CD4-positive, alpha-beta T cell (primary cell): ENCODE measurements at regions not wholly inside any gene's neighbourhood (a gene's known extent, or its start where the extent isn't known, plus 50 kb on each side); places are given as distances from the start of the nearest gene placed in this dataset. TPM values are rescaled to one million over a fixed set of nuclear protein-coding genes. Genes with fewer than 3 reads are reported as not detected.

Source experiments
- ATAC-seq: fragments of 200-7000 bp; cut with Tn5 transposase; one replicate; pipeline ENCODE4 v1.10.0; 2022; ENCODE audit warnings: mild to moderate bottlenecking; ENCODE audit not compliant: poor library complexity
- CTCF ChIA-PET: fragments of 350-600 bp; sonication (Branson Sonifier 250); formaldehyde crosslinking; loops from one replicate; lab custom pipeline; 2021; ENCODE audit warnings: antibody characterized with exemption, inconsistent platforms; lab: Charles Lee
- POLR2A ChIA-PET: fragments of 350-600 bp; sonication (Branson Sonifier 250); formaldehyde crosslinking; loops from one replicate; lab custom pipeline; 2021; ENCODE audit warnings: antibody characterized with exemption, inconsistent platforms; lab: Charles Lee
- DNase-seq, 14 experiments: peaks; one replicate each; pipeline ENCODE4 v3.0.0-alpha.2; 2013 to 2020; ENCODE audit warnings: mixed read lengths in 2 of 14
- H3K27ac ChIP-seq, 2 donors: one replicate each; pipeline versions ENCODE4 v1.5.1 to v1.7.0; 2013; ENCODE audit warnings: low read length in 2 of 2, low read depth in 1 of 2, mild to moderate bottlenecking in 1 of 2
- H3K27me3 ChIP-seq, 2 experiments: 1 replicate in 1 of 2; 2 replicates in 1 of 2; pipeline versions ENCODE4 v1.6.1 to v1.7.0; 2013; ENCODE audit warnings: low read length in 2 of 2, control low read depth in 1 of 2, mild to moderate bottlenecking in 1 of 2, moderate library complexity in 1 of 2; ENCODE audit not compliant: insufficient read depth in 2 of 2, control insufficient read depth in 1 of 2
- H3K36me3 ChIP-seq: one replicate; pipeline ENCODE4 v1.6.1; 2013; ENCODE audit warnings: low read length, control low read depth; ENCODE audit not compliant: insufficient read depth
- H3K4me1 ChIP-seq: one replicate; pipeline ENCODE4 v1.6.1; 2013; ENCODE audit warnings: low read length, control low read depth; ENCODE audit not compliant: insufficient read depth
- H3K4me3 ChIP-seq: one replicate; pipeline ENCODE4 v1.5.1; 2013; ENCODE audit warnings: mild to moderate bottlenecking, low read length, moderate library complexity
- H3K9me3 ChIP-seq, 2 experiments: 1 replicate in 1 of 2; 2 replicates in 1 of 2; pipeline versions ENCODE4 v1.6.1 to v1.7.0; 2013; ENCODE audit warnings: low read length in 2 of 2, mild to moderate bottlenecking in 2 of 2, control low read depth in 1 of 2, moderate library complexity in 1 of 2; ENCODE audit not compliant: control insufficient read depth in 1 of 2, insufficient read depth in 1 of 2
- H3K27ac Mint-ChIP-seq: one replicate; pipeline ENCODE4 v1.8.0; 2020; ENCODE audit warnings: mixed read lengths
- H3K27me3 Mint-ChIP-seq: one replicate; pipeline ENCODE4 v1.8.0; 2021; ENCODE audit warnings: mixed read lengths
- H3K36me3 Mint-ChIP-seq: one replicate; pipeline ENCODE4 v1.8.0; 2021; ENCODE audit warnings: low read depth, mixed read lengths
- H3K4me1 Mint-ChIP-seq: one replicate; pipeline ENCODE4 v1.8.0; 2021; ENCODE audit warnings: low read depth, mixed read lengths
- H3K4me3 Mint-ChIP-seq: one replicate; pipeline ENCODE4 v1.8.0; 2020; ENCODE audit warnings: mild to moderate bottlenecking, mixed read lengths
- H3K9me3 Mint-ChIP-seq: one replicate; pipeline ENCODE4 v1.8.0; 2020; ENCODE audit warnings: mixed read lengths
- intact Hi-C, 2 experiments: fragments of 100-400 bp; cut with DNase I in 1 of 2; cut with micrococcal nuclease in 1 of 2; formaldehyde crosslinking; loops; one replicate each; pipeline versions ENCODE4 v1.15.1 to v1.9.0; 2023 to 2025; cut with DNase I, micrococcal nuclease
- microRNA-seq: library from miRNA; unstranded; fragments of <30 nt; microRNA quantifications from one replicate; pipeline ENCODE4 v1.2.0, GENCODE V29; 2021; ENCODE audit warnings: borderline microRNAs expressed, borderline replicate concordance
- TF ChIP-seq, protein P1 (sequence below): fragments of 200-600 bp; IDR thresholded peaks from one replicate; pipeline ENCODE4 v1.8.0; 2022; ENCODE audit warnings: antibody characterized with exemption, mild to moderate bottlenecking

DNA sequence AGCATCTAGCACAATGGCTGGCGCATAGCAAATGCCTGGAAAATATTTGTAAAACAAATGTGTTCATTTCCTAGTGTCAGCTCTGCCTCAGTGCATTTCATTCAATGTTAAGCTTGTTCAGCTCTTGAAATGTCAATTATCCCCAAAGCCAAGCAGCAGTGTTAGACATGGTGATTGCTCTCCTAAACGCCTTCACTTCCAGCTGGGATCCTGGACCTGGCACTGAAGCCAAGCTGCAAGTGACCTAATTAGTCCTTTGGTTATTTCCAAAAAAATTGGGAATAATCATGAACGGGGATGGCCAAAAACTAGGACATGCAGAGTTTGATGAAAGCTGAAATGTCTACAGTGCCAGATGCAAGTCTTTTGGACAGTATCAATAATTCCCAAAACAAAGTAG is 54.9 kb upstream of the MDGA2 start:
- H3K27ac Mint-ChIP-seq: no peak overlapping the region
- no peaks in the 10 kb centered on the region for H3K9me3 ChIP-seq
- TF ChIP-seq, protein P1, sequence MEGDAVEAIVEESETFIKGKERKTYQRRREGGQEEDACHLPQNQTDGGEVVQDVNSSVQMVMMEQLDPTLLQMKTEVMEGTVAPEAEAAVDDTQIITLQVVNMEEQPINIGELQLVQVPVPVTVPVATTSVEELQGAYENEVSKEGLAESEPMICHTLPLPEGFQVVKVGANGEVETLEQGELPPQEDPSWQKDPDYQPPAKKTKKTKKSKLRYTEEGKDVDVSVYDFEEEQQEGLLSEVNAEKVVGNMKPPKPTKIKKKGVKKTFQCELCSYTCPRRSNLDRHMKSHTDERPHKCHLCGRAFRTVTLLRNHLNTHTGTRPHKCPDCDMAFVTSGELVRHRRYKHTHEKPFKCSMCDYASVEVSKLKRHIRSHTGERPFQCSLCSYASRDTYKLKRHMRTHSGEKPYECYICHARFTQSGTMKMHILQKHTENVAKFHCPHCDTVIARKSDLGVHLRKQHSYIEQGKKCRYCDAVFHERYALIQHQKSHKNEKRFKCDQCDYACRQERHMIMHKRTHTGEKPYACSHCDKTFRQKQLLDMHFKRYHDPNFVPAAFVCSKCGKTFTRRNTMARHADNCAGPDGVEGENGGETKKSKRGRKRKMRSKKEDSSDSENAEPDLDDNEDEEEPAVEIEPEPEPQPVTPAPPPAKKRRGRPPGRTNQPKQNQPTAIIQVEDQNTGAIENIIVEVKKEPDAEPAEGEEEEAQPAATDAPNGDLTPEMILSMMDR: no peak
- H3K9me3 Mint-ChIP-seq: peaks cover 5% of the 10 kb centered on the region
- no peaks in the 10 kb centered on the region for H3K4me1 ChIP-seq
- DNase-seq: no peak
- no peak for ATAC-seq
- no peak overlapping the region for H3K4me3 ChIP-seq
- H3K36me3 Mint-ChIP-seq: no peaks in the 10 kb centered on the region
- H3K27ac ChIP-seq: no peak overlapping the region
- ChIA-PET CTCF (no interaction called here), POLR2A (no interaction called here)
- intact Hi-C loops: no loop called here
- H3K4me3 Mint-ChIP-seq: no peak overlapping the region
- H3K4me1 Mint-ChIP-seq: no peaks in the 10 kb centered on the region
- H3K27me3 ChIP-seq: no peaks in the 10 kb centered on the region
- H3K36me3 ChIP-seq: no peaks in the 10 kb centered on the region
- no peaks in the 10 kb centered on the region for H3K27me3 Mint-ChIP-seq

Small RNAs in the stretch of these regions (microRNA-seq; reads per million reads assigned to microRNA genes)
- gene MIR548Y: not detected
